ENCODE measurements at regions not wholly inside any gene's neighbourhood (a gene's known extent, or its start where the extent isn't known, plus 50 kb on each side); places are given as distances from the start of the nearest gene placed in this dataset.
"Not testable (repeated sequence)": the region's sequence is repeated elsewhere in the genome, so short reads cannot be mapped to it uniquely, and the experiment has no call there.

DNA sequence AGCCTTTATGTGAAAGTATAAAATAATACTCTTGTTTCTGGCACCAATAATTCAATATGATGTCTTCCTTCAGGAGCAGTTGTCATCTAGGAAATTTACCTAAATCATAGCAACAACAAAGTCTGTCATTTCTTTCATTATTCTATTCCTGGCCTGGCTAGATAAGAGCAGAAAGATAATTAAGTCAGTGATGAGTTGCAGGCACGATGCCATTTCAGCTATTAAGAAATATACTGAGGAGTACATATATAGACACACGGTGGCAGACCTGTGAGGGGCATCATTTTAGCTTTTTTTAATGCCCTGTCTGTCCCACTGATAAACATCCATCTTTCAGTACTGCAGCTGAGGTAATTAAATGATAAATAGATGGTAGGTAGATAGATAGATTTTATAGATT lies 756.1 kb upstream of the EPHA7 start:
- Histone ChIP-seq H3K27ac (no peak overlapping the region), H3K36me3 (ENCODE audit: insufficient read depth in 1 of 2, low read depth in 1 of 2) (no peaks in the 10 kb centered on the region), H3K4me1 (no peaks in the 10 kb centered on the region), H3K9me3 (no peaks in the 10 kb centered on the region), H3K4me3 (no peak overlapping the region), H3K27me3 (ENCODE audit: insufficient read depth in 3 of 3, low read length in 2 of 3) (no peaks in the 10 kb centered on the region)
- intact Hi-C loops (cut with DNase I) = no loop called here
- DNase-seq (no peak), ATAC-seq (no peak)
- 81 to 91% (median 85%) methylated on average over 2 of the region's 2 CpGs for whole genome bisulfite sequencing, 3 donors
- no peak for TF ChIP-seq CTCF (IDR thresholded peaks at IDR 0.05)

DNA sequence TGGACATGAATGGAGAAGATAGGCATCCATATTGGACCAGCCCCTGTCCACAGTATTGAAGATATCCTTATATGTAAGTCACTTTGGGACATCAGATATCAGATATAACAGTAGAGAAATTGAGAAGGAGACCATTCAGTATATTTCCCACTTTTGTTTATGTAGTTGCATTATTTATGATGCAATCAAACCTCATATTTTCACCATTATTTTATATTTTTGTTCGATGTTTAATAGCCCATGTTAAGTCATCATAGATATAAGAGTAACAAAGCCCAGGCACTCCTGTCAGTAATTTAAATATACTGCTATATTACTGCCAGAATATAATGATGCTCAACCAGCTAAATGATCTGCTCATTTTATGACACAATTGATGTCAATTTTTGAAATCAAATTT lies 744.5 kb upstream of the EPHA7 start:
- 84 to 92% (median 91%) methylated on average over 1 of the region's 1 CpG for WGBS, 3 donors
- H3K4me1 ChIP-seq = no peaks in the 10 kb centered on the region
- no peak for ATAC-seq
- no peaks in the 10 kb centered on the region for H3K36me3 ChIP-seq (ENCODE audit: insufficient read depth in 1 of 2, low read depth in 1 of 2)
- H3K9me3 ChIP-seq = no peaks in the 10 kb centered on the region
- H3K4me3 ChIP-seq = no peak overlapping the region
- intact Hi-C loops (cut with DNase I) = no loop called here
- no peak overlapping the region for H3K27ac ChIP-seq
- no peak for DNase-seq
- no peak for TF ChIP-seq CTCF (IDR thresholded peaks at IDR 0.05)
- no peaks in the 10 kb centered on the region for H3K27me3 ChIP-seq (ENCODE audit: insufficient read depth in 3 of 3, low read length in 2 of 3)

DNA sequence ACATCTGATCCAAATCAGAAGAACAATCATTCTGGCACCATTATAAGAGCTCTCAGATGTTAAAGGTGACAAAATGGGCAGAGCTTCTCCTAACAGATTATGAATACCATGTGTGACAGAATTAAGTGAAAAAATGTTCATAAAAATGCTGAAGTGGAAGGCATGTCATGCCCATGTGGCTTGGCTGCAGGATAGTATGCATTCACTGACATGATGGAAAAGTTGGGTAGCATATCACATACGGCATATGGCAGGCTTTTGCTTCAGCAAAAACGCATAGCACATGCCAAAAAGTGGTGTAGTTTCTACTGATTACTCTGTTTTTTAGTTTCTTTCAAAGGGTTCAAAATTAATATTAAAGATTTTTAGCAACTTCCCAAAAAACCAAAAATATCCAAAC lies 731.5 kb upstream of the EPHA7 start:
- Histone ChIP-seq H3K4me1 (no peaks in the 10 kb centered on the region), H3K36me3 (ENCODE audit: insufficient read depth in 1 of 2, low read depth in 1 of 2) (no peaks in the 10 kb centered on the region), H3K27me3 (ENCODE audit: insufficient read depth in 3 of 3, low read length in 2 of 3) (no peaks in the 10 kb centered on the region), H3K4me3 (no peak overlapping the region), H3K27ac (no peak overlapping the region), H3K9me3 (no peaks in the 10 kb centered on the region)
- no peak for ATAC-seq
- no peak for DNase-seq
- 77 to 86% (median 80%) methylated on average over 2 of the region's 2 CpGs for WGBS, 3 donors
- intact Hi-C loops (cut with DNase I) = no loop called here
- TF ChIP-seq CTCF (IDR thresholded peaks at IDR 0.05) = no peak

DNA sequence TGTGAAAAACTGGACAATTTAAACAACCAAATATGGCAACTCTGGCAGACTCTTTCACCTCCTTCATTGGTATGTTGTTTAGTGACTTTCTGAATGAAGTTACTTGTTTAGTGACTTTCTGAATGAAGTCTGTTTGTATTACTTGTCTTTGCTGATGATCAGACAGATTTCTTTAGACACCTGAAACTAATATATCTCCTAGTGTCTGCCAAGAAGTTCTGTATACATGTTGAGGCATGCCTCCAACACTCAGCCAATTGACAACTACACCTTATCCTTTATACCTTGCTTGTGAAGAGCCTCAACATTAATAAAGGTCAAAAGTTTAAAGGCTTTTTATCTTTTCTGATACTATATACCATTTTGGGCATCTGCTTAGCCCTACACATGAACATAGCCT lies 725.4 kb upstream of the EPHA7 start:
- Histone ChIP-seq H3K27ac (no peak overlapping the region), H3K4me1 (no peaks in the 10 kb centered on the region), H3K9me3 (no peaks in the 10 kb centered on the region), H3K4me3 (no peak overlapping the region), H3K36me3 (ENCODE audit: insufficient read depth in 1 of 2, low read depth in 1 of 2) (no peaks in the 10 kb centered on the region), H3K27me3 (ENCODE audit: insufficient read depth in 3 of 3, low read length in 2 of 3) (no peaks in the 10 kb centered on the region)
- intact Hi-C loops (cut with DNase I) = no loop called here
- no peak for DNase-seq
- TF ChIP-seq CTCF (IDR thresholded peaks at IDR 0.05) = no peak
- ATAC-seq = no peak

DNA sequence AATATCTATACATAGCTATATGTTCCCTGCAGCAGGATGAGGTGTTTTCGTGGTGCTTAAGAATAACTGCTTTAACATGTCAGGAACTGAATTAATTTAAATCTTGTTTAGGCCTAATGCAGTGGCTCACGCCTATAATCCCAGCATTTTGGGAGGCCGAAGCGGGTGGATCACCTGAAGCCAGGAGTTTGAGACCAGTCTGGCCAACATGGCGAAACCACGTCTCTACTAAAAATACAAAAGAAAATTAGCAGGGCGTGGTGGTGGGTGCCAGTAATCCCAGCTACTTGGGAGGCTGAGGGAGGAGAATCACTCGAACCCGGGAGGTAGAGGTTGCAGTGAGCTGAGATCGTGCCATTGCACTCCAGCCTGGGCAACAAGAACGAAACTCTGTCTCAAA lies 717.8 kb upstream of the EPHA7 start:
- H3K4me1 ChIP-seq; H3K27ac ChIP-seq; H3K36me3 ChIP-seq (ENCODE audit: insufficient read depth in 1 of 2, low read depth in 1 of 2); intact Hi-C loops (cut with DNase I); H3K4me3 ChIP-seq; ATAC-seq; DNase-seq; H3K27me3 ChIP-seq (ENCODE audit: insufficient read depth in 3 of 3, low read length in 2 of 3); H3K9me3 ChIP-seq: not testable (repeated sequence)
- WGBS, 3 donors = 90 to 92% (median 91%) methylated on average over 11 of the region's 11 CpGs

Data from psoas muscle (tissue), 7 donors.